ENCODE measurements at regions not wholly inside any gene's neighbourhood (a gene's known extent, or its start where the extent isn't known, plus 50 kb on each side); places are given as distances from the start of the nearest gene placed in this dataset.

DNA sequence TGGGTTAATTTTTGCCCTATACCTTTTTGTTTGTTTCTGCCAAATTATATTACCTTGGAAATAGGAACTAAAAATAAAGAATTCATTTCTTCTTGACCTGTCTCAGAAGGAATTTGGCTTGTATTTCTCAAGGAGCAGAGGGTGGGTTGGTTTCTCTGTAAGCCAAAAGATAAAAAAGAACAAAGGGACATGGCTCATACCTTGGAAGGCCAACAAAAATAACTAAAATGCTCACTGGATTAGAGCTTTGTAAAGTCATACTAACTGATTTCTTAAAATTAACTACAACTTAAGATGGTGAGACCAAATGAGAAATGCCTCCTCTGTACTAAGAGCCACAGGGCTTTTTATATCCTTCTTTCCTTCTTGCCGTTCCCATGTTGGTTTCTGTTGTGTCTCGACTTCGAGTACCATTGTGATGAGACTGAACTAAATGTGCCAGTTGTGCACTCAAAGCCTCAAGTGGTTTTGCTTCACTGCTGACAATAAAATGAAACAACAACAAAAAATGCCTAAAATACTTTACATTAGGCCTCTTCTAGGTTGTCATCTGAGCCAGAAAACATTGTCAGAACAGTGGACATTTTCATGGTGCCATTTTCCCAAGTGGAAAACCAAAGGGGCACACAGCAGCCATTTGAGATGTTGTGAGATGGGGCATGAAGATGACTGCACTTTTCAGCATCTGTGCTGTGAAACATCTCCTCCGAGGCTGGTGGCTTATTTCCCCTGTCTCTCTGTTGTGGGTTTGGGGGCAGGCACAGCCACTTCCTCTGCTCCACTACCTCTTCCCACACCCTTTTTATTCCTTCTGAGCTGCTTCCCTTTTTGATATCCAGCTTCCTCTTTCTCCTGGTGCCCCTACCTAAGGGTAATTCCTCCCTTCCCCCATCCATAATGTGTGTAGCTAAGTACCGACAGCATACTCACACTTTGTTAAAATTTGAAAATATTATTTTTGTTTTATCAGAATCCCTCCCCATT is 51.8 kb upstream of the AGR3 start:
- no peak for TF ChIP-seq POLR2AphosphoS5 (IDR thresholded peaks at IDR 0.05)
- TF ChIP-seq, protein P1, sequence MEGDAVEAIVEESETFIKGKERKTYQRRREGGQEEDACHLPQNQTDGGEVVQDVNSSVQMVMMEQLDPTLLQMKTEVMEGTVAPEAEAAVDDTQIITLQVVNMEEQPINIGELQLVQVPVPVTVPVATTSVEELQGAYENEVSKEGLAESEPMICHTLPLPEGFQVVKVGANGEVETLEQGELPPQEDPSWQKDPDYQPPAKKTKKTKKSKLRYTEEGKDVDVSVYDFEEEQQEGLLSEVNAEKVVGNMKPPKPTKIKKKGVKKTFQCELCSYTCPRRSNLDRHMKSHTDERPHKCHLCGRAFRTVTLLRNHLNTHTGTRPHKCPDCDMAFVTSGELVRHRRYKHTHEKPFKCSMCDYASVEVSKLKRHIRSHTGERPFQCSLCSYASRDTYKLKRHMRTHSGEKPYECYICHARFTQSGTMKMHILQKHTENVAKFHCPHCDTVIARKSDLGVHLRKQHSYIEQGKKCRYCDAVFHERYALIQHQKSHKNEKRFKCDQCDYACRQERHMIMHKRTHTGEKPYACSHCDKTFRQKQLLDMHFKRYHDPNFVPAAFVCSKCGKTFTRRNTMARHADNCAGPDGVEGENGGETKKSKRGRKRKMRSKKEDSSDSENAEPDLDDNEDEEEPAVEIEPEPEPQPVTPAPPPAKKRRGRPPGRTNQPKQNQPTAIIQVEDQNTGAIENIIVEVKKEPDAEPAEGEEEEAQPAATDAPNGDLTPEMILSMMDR (IDR thresholded peaks at IDR 0.05), result no peak
- TF ChIP-seq POLR2A (IDR thresholded peaks at IDR 0.05), result no peak

Data from sigmoid colon (tissue), 4 donors.